Vagina (tissue), 2 donors: ENCODE measurements at regions not wholly inside any gene's neighbourhood (a gene's known extent, or its start where the extent isn't known, plus 50 kb on each side); places are given as distances from the start of the nearest gene placed in this dataset.

Source experiments
- POLR2A ChIP-seq, 2 donors: fragments of 450-650 bp; IDR thresholded peaks; one replicate each; pipeline ENCODE4 v1.6.1; 2017; ENCODE audit warnings: antibody characterized with exemption in 2 of 2, mild to moderate bottlenecking in 2 of 2, moderate library complexity in 2 of 2
- TF ChIP-seq, protein P1 (sequence below), 3 experiments: fragments of 450-650 bp in 2 of 3; fragments of 200-600 bp in 1 of 3; sonication (generic) in 1 of 3; IDR thresholded peaks; one replicate each; pipeline ENCODE4 v1.5.1; 2017 to 2019; ENCODE audit warnings: antibody characterized with exemption in 3 of 3, mild to moderate bottlenecking in 2 of 3, moderate library complexity in 2 of 3

DNA sequence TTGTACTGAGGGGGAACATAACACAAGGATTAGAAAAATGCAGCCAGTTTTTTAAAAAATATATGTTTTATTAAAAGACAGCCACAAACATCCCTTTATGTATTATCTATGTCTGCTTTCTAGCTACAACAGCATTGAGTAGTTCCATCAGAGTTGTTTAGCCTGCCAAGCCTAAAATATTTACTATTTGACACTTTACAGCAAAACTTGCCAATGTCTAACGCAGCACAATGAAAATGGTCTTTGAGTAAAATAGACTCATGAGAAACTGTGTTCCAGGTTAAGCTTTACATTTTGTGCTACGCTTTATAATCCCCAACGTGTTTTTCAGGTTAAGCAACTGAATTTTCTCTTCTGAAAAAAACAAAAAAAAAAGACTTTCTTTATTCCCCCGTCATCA is 2211.5 kb upstream of the RAG2 start:
- TF ChIP-seq, protein P1, sequence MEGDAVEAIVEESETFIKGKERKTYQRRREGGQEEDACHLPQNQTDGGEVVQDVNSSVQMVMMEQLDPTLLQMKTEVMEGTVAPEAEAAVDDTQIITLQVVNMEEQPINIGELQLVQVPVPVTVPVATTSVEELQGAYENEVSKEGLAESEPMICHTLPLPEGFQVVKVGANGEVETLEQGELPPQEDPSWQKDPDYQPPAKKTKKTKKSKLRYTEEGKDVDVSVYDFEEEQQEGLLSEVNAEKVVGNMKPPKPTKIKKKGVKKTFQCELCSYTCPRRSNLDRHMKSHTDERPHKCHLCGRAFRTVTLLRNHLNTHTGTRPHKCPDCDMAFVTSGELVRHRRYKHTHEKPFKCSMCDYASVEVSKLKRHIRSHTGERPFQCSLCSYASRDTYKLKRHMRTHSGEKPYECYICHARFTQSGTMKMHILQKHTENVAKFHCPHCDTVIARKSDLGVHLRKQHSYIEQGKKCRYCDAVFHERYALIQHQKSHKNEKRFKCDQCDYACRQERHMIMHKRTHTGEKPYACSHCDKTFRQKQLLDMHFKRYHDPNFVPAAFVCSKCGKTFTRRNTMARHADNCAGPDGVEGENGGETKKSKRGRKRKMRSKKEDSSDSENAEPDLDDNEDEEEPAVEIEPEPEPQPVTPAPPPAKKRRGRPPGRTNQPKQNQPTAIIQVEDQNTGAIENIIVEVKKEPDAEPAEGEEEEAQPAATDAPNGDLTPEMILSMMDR (IDR thresholded peaks at IDR 0.05) = no peak
- TF ChIP-seq POLR2A (IDR thresholded peaks at IDR 0.05) = no peak
